GM12878 (cell line): ENCODE measurements at regions not wholly inside any gene's neighbourhood (a gene's known extent, or its start where the extent isn't known, plus 50 kb on each side); places are given as distances from the start of the nearest gene placed in this dataset.

ENCODE experiments used
- ATAC-seq: fragments of 200-7000 bp; cut with Tn5 transposase; 3 replicates; pipeline ENCODE4 v1.9.1; 2020; ENCODE audit warnings: mild to moderate bottlenecking, moderate library complexity
- BruUV-seq: library from RNA; stranded (reverse); fragments of 400-500 nt; replicated peaks from 2 replicates; lab custom pipeline; 2021; lab: Mats Ljungman, UMichigan
- CTCF ChIA-PET: fragments of 300-600 bp; sonication (Branson Sonifier 250); formaldehyde crosslinking; extraction: SDS; loops from one replicate; lab custom pipeline; 2021; ENCODE audit warnings: inconsistent platforms; lab: Yijun Ruan, JAX
- POLR2A ChIA-PET: fragments of 350-600 bp; formaldehyde crosslinking; extraction: SDS; loops from one replicate; lab custom pipeline; 2021; ENCODE audit warnings: inconsistent platforms; lab: Charles Lee
- RAD21 ChIA-PET: fragments of 300-600 bp; sonication (Branson Sonifier 250); formaldehyde crosslinking; loops from one replicate; lab custom pipeline; 2023; ENCODE audit warnings: antibody characterized with exemption; ENCODE audit not compliant: unreplicated experiment; lab: Charles Lee
- SMC1A ChIA-PET: fragments of 300-600 bp; sonication (Branson Sonifier 250); formaldehyde crosslinking; loops from one replicate; lab custom pipeline; 2023; ENCODE audit not compliant: unreplicated experiment, uncharacterized antibody; lab: Charles Lee
- DNase-seq: peaks from one replicate; pipeline ENCODE4 v3.0.0-alpha.2; 2011; ENCODE audit warnings: low read depth, low spot score
- FAIRE-seq: peaks from 3 replicates; lab custom pipeline; 2011; peaks lifted over from hg19 to GRCh38; lab: Jason Lieb, UNC
- H2AFZ ChIP-seq: 2 replicates; pipeline ENCODE4 v1.6.0; 2011; ENCODE audit warnings: low read depth, low read length, control low read depth; ENCODE audit not compliant: control insufficient read depth
- H3K27ac ChIP-seq: 2 replicates; pipeline ENCODE4 v1.5.1; 2011; ENCODE audit warnings: control low read depth; ENCODE audit not compliant: control insufficient read depth, insufficient read depth
- H3K27me3 ChIP-seq, 2 experiments: replicated peaks in 1 of 2; 2 replicates each; pipeline versions ENCODE4 v1.6.0 to v1.6.1; 2011; ENCODE audit warnings: low read length in 1 of 2; ENCODE audit not compliant: control insufficient read depth in 2 of 2, insufficient read depth in 2 of 2
- H3K36me3 ChIP-seq, 2 experiments: 2 replicates each; pipeline ENCODE4 v1.5.1; 2011; ENCODE audit warnings: low read length in 1 of 2; ENCODE audit not compliant: control insufficient read depth in 2 of 2, insufficient read depth in 2 of 2
- H3K4me1 ChIP-seq: 2 replicates; pipeline ENCODE4 v1.6.1; 2011; ENCODE audit warnings: mild to moderate bottlenecking, low read length, moderate library complexity, mixed read lengths; ENCODE audit not compliant: control insufficient read depth, insufficient read depth
- H3K4me2 ChIP-seq: 2 replicates; pipeline ENCODE4 v1.6.0; 2011; ENCODE audit warnings: control low read depth; ENCODE audit not compliant: control insufficient read depth, insufficient read depth
- H3K4me3 ChIP-seq: fragments of 200-600 bp; sonication (generic); 2 replicates; pipeline ENCODE4 v1.5.1; 2016
- H3K79me2 ChIP-seq: 2 replicates; pipeline ENCODE4 v1.6.0; 2011; ENCODE audit warnings: low read length; ENCODE audit not compliant: control insufficient read depth, insufficient read depth
- H3K9ac ChIP-seq: 2 replicates; pipeline ENCODE4 v1.8.0; 2011; ENCODE audit warnings: low read length, control low read depth, mixed read lengths; ENCODE audit not compliant: control insufficient read depth, insufficient read depth
- H3K9me3 ChIP-seq: replicated peaks from 3 replicates; pipeline ENCODE4 v1.5.1; 2011; ENCODE audit warnings: mild to moderate bottlenecking, low read length; ENCODE audit not compliant: control insufficient read depth, insufficient read depth
- H4K20me1 ChIP-seq: 2 replicates; pipeline ENCODE4 v1.6.0; 2011; ENCODE audit not compliant: control insufficient read depth, insufficient read depth
- FOXK2 ChIP-seq: fragments of 450-650 bp; IDR thresholded peaks from 2 replicates; pipeline ENCODE4 v1.6.1; 2017; ENCODE audit warnings: mild to moderate bottlenecking, moderate library complexity
- JUNB ChIP-seq: IDR thresholded peaks from 2 replicates; pipeline ENCODE4 v1.6.1; 2016; ENCODE audit warnings: antibody characterized with exemption, mild to moderate bottlenecking
- RAD21 ChIP-seq: IDR thresholded peaks from 2 replicates; pipeline ENCODE4 v1.6.1; 2011; ENCODE audit warnings: mild to moderate bottlenecking, low read depth, low read length, moderate library complexity; ENCODE audit not compliant: insufficient read depth
- SPI1 ChIP-seq: IDR thresholded peaks from 2 replicates; pipeline ENCODE4 v1.6.1; 2011; ENCODE audit warnings: low read depth, mild to moderate bottlenecking, low read length, moderate library complexity, borderline replicate concordance; ENCODE audit not compliant: insufficient read depth
- STAT3 ChIP-seq: IDR thresholded peaks from 2 replicates; pipeline ENCODE4 v1.6.1; 2011; ENCODE audit warnings: low read depth, low read length, improper control_type of control experiment
- ZNF217 ChIP-seq: fragments of 450-650 bp; IDR thresholded peaks from 2 replicates; pipeline ENCODE4 v1.6.1; 2017; ENCODE audit warnings: antibody characterized with exemption, mild to moderate bottlenecking
- WGBS: methylation state at CpG from one replicate; pipeline ENCODE4 v1.1.6; 2016; ENCODE audit warnings: low lambda C conversion rate; ENCODE audit not compliant: insufficient replicate concordance, insufficient coverage; ENCODE audit errors: missing lambda C conversion rate; 5-methylcytosine and 5-hydroxymethylcytosine counted together
- in situ Hi-C: fragments of 300-500 bp; cut with MboI; formaldehyde crosslinking; loops from 9 replicates; pipeline ENCODE4 v1.14.3; 2018; ENCODE audit warnings: mixed read lengths
- intact Hi-C: fragments of 100-400 bp; cut with micrococcal nuclease; formaldehyde crosslinking; loops from one replicate; pipeline ENCODE4 v1.14.2; 2022; ENCODE audit not compliant: unreplicated experiment
- TF ChIP-seq, protein P1 (sequence below): fragments of 450-650 bp; IDR thresholded peaks from 2 replicates; pipeline ENCODE4 v1.6.1; 2017; ENCODE audit warnings: mild to moderate bottlenecking, moderate library complexity
- TF ChIP-seq, protein P2 (sequence below): fragments of 150-350 bp; IDR thresholded peaks from 2 replicates; pipeline ENCODE4 v1.6.1; 2016; ENCODE audit warnings: low read depth, low read length
- TF ChIP-seq, protein P3 (sequence below): IDR thresholded peaks from 2 replicates; pipeline ENCODE4 v1.6.1; 2011; ENCODE audit warnings: borderline replicate concordance, low read depth, mild to moderate bottlenecking, moderate library complexity, low read length; ENCODE audit not compliant: insufficient read depth, poor library complexity, severe bottlenecking

DNA sequence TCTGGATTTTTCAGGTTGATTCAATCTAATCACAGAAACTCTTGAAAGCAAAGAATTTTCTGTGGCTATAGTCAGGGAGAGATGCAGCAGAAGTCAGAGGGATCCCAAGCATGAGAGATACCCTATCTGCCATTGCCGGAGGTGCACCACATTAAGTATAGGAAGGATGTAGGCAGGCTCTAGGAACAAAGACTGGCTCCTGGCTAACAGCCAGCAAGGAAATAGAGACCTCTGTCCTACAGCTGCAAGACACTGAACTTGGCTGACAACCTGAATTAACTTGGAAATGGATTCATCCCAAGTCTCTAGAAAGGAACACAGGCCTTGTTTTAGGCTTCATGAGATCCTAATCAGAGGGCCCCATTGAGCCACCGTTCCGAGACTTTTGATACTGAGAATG is 364.9 kb upstream of the FLRT2 start:
- Histone ChIP-seq H3K4me1 (no peaks in the 10 kb centered on the region), H2AFZ (no peak overlapping the region), H3K9ac (no peak overlapping the region), H3K79me2 (no peaks in the 10 kb centered on the region), H4K20me1 (no peaks in the 10 kb centered on the region), H3K4me2 (no peak overlapping the region), H3K9me3 (no peaks in the 10 kb centered on the region), H3K27me3 (no peaks in the 10 kb centered on the region)
- ChIA-PET CTCF (no interaction called here), POLR2A (no interaction called here), RAD21 (no interaction called here)
- ATAC-seq = no peak
- intact Hi-C loops = no loop called here
- WGBS = 31% methylated on average over 3 of the region's 3 CpGs
- TF ChIP-seq SPI1 (no peak), ZNF217 (no peak), FOXK2 (no peak), JUNB (no peak), STAT3 (no peak), RAD21 (no peak)
- TF ChIP-seq, protein P1, sequence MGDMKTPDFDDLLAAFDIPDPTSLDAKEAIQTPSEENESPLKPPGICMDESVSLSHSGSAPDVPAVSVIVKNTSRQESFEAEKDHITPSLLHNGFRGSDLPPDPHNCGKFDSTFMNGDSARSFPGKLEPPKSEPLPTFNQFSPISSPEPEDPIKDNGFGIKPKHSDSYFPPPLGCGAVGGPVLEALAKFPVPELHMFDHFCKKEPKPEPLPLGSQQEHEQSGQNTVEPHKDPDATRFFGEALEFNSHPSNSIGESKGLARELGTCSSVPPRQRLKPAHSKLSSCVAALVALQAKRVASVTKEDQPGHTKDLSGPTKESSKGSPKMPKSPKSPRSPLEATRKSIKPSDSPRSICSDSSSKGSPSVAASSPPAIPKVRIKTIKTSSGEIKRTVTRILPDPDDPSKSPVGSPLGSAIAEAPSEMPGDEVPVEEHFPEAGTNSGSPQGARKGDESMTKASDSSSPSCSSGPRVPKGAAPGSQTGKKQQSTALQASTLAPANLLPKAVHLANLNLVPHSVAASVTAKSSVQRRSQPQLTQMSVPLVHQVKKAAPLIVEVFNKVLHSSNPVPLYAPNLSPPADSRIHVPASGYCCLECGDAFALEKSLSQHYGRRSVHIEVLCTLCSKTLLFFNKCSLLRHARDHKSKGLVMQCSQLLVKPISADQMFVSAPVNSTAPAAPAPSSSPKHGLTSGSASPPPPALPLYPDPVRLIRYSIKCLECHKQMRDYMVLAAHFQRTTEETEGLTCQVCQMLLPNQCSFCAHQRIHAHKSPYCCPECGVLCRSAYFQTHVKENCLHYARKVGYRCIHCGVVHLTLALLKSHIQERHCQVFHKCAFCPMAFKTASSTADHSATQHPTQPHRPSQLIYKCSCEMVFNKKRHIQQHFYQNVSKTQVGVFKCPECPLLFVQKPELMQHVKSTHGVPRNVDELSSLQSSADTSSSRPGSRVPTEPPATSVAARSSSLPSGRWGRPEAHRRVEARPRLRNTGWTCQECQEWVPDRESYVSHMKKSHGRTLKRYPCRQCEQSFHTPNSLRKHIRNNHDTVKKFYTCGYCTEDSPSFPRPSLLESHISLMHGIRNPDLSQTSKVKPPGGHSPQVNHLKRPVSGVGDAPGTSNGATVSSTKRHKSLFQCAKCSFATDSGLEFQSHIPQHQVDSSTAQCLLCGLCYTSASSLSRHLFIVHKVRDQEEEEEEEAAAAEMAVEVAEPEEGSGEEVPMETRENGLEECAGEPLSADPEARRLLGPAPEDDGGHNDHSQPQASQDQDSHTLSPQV = no peak
- TF ChIP-seq, protein P2, sequence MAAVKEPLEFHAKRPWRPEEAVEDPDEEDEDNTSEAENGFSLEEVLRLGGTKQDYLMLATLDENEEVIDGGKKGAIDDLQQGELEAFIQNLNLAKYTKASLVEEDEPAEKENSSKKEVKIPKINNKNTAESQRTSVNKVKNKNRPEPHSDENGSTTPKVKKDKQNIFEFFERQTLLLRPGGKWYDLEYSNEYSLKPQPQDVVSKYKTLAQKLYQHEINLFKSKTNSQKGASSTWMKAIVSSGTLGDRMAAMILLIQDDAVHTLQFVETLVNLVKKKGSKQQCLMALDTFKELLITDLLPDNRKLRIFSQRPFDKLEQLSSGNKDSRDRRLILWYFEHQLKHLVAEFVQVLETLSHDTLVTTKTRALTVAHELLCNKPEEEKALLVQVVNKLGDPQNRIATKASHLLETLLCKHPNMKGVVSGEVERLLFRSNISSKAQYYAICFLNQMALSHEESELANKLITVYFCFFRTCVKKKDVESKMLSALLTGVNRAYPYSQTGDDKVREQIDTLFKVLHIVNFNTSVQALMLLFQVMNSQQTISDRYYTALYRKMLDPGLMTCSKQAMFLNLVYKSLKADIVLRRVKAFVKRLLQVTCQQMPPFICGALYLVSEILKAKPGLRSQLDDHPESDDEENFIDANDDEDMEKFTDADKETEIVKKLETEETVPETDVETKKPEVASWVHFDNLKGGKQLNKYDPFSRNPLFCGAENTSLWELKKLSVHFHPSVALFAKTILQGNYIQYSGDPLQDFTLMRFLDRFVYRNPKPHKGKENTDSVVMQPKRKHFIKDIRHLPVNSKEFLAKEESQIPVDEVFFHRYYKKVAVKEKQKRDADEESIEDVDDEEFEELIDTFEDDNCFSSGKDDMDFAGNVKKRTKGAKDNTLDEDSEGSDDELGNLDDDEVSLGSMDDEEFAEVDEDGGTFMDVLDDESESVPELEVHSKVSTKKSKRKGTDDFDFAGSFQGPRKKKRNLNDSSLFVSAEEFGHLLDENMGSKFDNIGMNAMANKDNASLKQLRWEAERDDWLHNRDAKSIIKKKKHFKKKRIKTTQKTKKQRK = no peak
- TF ChIP-seq, protein P3, sequence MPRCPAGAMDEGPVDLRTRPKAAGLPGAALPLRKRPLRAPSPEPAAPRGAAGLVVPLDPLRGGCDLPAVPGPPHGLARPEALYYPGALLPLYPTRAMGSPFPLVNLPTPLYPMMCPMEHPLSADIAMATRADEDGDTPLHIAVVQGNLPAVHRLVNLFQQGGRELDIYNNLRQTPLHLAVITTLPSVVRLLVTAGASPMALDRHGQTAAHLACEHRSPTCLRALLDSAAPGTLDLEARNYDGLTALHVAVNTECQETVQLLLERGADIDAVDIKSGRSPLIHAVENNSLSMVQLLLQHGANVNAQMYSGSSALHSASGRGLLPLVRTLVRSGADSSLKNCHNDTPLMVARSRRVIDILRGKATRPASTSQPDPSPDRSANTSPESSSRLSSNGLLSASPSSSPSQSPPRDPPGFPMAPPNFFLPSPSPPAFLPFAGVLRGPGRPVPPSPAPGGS = no peak
- TF ChIP-seq, all 136 proteins: peak for 0
- FAIRE-seq (no peak), DNase-seq (no peak)
- BruUV-seq = no TSS peak
- Histone ChIP-seq H3K4me3 (no peak overlapping the region), H3K36me3 (no peaks in the 10 kb centered on the region), H3K27ac (no peak overlapping the region)
- SMC1A ChIA-PET = no interaction called here
- in situ Hi-C loops = no loop called here
